Amygdala (tissue), 56 donors: ENCODE measurements at regions not wholly inside any gene's neighbourhood (a gene's known extent, or its start where the extent isn't known, plus 50 kb on each side); places are given as distances from the start of the nearest gene placed in this dataset.

Experiments used
- DNase-seq, 56 donors: peaks; one replicate each; lab custom pipeline; 2025; lab: John Stamatoyannopoulos, UW

- no peak for DNase-seq
Measured at GRCh38 chr2:122734766-122735424, 979.4 kb downstream of the TSN start.

GRCh38 chr2:122736279-122736678 lies 980.8 kb downstream of the TSN start:
- DNase-seq: no peak

- DNase-seq: no peak
Measured at GRCh38 chr2:122737429-122738077, 982.1 kb downstream of the TSN start.

GRCh38 chr2:122739732-122740593 lies 984.5 kb downstream of the TSN start:
- no peak for DNase-seq

- no peak for DNase-seq
Measured at GRCh38 chr2:122740594-122740948, 985.1 kb downstream of the TSN start.

- DNase-seq: no peak
Measured at GRCh38 chr2:122741403-122741802, 986.0 kb downstream of the TSN start.

GRCh38 chr2:122743021-122743675 lies 987.7 kb downstream of the TSN start:
- DNase-seq: no peak

GRCh38 chr2:122745603-122746002 lies 990.2 kb downstream of the TSN start:
- DNase-seq: no peak

- DNase-seq: no peak
Measured at GRCh38 chr2:122747670-122748069, 992.2 kb downstream of the TSN start.

- DNase-seq: no peak
Measured at GRCh38 chr2:122748552-122749011, 993.1 kb downstream of the TSN start.

GRCh38 chr2:122749405-122749804 lies 994.0 kb downstream of the TSN start:
- DNase-seq: no peak

- no peak for DNase-seq
Measured at GRCh38 chr2:122750095-122750494, 994.6 kb downstream of the TSN start.

GRCh38 chr2:122750808-122751207 lies 995.4 kb downstream of the TSN start:
- DNase-seq: no peak

GRCh38 chr2:122753336-122753735 lies 997.9 kb downstream of the TSN start:
- no peak for DNase-seq

GRCh38 chr2:122754561-122754960 lies 999.1 kb downstream of the TSN start:
- no peak for DNase-seq

GRCh38 chr2:122755281-122755780 lies 999.9 kb downstream of the TSN start:
- DNase-seq: no peak

GRCh38 chr2:122758967-122759366 lies 1003.5 kb downstream of the TSN start:
- no peak for DNase-seq

- no peak for DNase-seq
Measured at GRCh38 chr2:122764014-122764413, 1008.6 kb downstream of the TSN start.

- no peak for DNase-seq
Measured at GRCh38 chr2:122780251-122780650, 1024.8 kb downstream of the TSN start.

- DNase-seq: no peak
Measured at GRCh38 chr2:122794100-122794499, 1038.6 kb downstream of the TSN start.

GRCh38 chr2:122795763-122796162 lies 1040.3 kb downstream of the TSN start:
- DNase-seq: no peak
